Left forelimb (tissue), 1 donor: ENCODE measurements at regions not wholly inside any gene's neighbourhood (a gene's known extent, or its start where the extent isn't known, plus 50 kb on each side); places are given as distances from the start of the nearest gene placed in this dataset.

Experiments
- DNase-seq: peaks from one replicate; pipeline ENCODE4 v3.0.0-alpha.2; 2018; ENCODE audit warnings: low spot score

- DNase-seq = no peak
Observed at GRCh38 chr2:16561676-16562075, 104.0 kb downstream of the CYRIA start.

DNA sequence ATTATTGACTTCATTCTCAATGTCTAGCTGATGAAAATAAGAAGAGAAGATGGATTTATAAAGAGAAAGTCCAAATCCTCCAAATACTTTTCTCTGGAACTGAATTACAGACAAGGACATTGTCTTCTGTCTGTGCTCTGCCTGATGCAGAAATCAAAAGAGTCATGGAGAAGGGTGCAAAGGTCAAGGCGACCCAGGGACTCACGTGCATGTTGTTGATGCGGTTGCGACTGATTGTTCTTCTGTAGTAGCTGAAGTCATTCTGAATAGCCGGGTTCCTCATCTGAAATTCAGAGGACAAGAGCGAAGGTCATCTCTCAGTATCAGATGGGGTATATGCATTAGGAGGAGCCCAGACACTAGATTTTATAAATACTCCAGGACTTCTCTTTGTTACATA is 104.4 kb downstream of the CYRIA start:
- no peak for DNase-seq

DNA sequence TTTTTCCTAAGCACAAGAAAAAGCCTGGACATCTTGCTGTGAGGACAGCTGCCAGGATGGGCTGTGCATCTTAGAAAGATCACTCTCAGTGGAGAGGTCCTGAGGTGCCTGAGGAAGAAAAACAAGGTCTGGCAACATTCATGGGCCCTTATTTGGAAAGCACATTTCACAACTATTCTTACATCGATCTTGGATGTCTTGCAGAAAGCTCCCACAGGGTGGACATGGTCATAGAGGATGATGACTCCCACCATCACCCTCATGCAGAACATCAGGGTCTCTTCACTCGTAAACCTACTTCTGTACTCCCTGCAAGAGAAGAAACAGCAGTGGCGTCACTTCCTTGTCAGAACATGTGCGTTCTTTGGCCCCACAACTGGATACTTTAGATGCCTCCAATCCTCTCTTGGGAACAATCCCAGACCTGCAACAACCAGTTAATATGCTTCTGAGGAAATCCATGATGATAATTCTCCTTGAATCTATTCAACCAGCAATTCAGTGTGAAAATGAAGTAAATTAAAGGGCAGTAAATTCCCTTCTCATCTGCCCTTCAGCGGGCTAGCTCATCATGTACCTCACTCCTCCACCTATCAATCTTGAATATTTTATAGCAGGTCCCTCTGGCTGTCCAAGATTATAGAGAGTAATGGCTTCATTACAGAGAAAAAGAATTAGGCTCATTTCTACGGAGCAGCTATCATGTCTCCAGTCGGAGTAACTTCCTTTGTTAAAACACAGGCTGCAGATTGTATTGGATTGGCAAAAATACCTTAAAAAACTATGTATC is 106.2 kb downstream of the CYRIA start:
- DNase-seq = no peak

DNA sequence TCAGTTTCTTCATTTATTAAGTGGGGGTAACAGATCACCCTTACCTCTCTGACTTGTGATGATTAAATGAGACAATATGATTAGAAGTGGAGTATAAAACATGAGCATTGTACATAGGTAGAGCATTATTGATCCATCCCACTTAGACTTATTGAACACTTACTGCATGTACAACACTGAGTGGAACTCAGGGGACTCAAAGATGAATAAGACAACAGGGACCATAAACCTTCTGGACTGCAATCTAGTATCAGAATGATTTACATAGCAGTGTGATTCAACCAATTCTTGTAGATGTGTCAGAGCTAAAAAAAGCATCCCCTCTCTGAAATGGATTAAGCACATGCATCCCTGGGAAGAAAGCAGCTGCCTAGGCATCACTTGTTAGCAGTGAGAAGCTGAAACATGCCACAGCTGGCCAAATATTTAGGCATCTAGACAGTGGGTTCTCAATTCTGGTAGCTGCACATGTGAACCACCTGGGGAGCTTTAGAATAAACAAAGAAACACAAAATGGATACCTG is 111.5 kb downstream of the CYRIA start:
- no peak for DNase-seq

DNA sequence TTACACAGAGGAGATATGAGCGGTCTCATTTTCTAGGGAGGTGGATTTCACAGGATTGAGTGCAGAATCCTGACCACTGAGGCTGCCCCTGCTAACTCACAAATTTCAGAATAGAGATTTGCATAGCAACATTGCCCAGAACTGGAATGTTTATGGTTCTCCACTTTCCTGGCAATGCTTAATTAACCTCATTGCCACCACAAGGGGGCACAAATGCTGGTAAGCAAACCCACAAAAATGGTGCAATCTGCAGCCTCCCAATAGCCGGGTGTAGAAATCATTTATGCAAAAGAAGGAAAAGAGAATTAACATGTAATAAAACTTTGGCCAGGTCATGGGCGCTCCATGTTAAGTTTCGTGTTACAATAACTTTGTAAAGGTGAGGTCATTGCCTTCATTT is 112.4 kb downstream of the CYRIA start:
- no peak for DNase-seq

- no peak for DNase-seq
Observed at GRCh38 chr2:16552202-16552601, 113.4 kb downstream of the CYRIA start.

DNA sequence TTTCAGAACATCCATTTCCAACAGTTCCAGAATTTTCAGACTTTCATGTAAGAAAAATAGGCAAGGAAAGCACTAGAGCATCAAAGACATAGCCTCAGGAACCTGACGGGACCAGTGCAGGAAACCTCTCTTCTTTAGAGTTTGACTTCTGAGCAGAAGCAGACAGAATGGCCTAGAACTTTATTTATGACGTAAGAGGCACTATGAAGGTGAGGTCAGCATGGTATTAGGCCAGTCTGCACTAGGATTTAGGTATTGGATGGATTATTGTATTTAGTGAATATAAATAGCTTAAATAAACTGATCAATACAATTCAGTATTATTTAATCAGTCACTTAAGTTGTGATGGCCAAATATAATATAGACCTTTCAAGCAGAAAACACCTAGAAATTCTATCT is 117.6 kb downstream of the CYRIA start:
- DNase-seq = no peak

DNA sequence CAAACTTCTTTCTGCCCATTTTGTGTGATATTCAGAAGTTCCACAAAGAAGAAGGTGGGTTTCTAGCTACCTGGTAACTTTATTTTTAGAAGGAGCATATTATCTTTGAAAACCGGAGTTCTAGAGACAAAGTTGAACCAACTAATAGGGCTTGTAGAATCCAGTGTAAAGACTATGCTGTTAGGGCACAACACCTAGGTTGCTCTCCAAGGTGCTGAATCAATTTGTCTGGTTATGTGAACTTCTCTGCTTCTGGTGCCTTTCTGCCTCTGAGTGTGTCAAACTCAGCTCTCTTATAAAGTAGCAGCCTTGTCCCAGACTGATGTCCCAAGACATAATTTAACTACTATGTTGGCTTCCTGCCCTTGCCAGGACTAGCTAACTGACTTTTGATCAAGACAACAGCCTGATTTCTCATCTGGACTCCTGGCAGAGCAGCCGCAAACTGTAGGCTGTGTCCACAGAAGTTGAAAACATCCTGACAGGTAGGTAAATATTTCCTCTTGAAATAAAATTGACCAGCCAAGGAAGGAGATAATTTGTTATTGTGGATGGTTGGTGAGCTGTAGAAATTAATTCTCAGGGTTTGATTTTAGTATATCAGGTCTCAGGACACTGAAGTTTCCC is 119.4 kb downstream of the CYRIA start:
- no peak for DNase-seq

DNA sequence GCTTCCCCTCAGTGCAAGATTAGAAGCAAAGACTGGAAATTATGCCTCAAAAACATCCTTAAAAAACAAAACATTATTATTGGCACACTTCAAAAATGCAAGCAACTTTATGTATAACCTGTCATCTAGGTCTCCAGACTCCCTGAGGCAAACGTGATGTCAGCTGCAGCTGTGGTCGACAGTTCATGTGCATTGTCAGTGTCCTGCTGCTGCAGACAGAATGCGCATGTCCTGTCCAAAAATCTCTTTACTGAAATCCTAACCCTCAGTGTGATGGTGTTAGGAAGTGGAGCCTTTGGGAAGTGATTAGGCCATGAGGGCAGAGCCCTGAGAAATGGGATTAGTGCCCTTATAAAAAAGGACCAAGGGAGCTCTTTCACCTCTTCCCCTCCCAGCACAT is 126.9 kb downstream of the CYRIA start:
- no peak for DNase-seq

DNA sequence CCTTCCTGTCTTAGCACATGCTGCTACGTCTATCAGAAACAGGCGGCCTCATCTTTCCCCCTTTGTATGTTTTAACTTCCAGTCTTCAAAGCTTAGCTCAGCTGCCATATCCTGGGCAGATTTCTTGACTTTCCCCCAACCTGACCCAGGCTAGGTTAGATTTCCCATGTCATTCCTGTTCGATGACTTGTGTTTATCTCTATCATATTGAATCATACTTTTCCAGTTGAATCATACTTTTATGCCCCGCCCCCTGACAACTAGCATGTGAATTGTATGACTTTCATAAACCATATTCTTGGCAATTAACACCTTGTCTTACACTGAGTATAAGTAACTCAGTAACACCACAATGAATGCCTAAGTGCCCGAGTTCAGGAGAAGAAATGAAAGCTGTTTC is 128.3 kb downstream of the CYRIA start:
- no peak for DNase-seq

GRCh38 chr2:16526193-16526592 is 139.4 kb downstream of the CYRIA start:
- no peak for DNase-seq

GRCh38 chr2:16525265-16525887 is 140.3 kb downstream of the CYRIA start:
- DNase-seq = no peak

DNA sequence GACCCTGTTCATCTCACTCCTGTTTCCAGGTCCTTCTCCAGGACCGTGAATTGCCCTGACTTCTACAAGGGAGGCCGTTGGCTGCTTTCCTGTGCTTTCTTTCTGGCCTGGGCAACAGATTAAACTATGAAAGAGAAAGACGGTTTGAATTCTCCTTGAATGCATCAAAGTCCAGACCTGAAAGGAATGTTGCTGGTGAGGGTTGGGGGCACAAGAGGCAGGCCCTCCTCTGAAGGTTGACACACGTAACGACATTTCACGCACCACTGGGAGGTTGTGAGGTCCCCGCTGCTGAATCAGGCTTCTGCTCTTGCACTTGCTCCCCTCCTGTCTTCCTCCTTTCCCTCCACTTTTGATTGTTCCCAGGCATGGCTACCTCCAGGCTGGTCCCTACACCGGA is 141.9 kb downstream of the CYRIA start:
- no peak for DNase-seq

DNA sequence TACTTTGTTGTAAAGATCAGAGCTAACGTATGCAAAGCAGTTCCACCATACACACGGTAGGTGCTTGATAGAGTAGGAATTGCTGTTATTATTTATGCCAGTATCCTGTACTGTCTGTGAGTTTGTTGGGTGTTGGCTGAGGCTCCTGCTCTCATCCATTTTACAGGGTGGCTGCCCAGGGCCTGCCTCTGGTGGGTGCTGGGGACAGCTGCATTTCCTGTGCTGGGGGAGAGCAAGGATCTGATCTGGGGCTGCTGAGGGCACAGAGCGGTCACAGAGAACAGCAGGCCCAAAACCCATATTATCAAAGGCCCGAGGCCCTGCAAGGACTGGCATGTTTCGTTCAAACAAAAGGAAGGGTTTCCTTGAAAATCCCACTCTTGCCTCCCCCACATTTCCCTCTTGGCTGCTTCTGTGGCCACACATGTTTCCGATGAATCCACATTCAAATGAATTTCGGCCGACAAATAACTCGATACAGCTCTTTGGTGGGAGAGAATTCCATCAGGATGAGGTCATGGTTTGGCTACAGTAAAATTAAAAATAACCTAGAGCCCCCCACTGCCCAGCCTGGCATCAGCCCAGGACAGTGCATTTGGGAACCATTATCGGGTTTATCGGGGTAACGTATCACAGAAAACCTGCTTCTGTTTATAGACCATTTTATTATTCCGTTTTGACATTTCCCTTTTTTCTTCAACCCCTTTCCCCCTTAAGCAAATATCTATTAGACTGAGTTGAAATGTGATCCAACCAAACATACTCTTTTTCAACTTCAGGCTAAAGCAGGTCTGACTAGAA is 143.4 kb downstream of the CYRIA start:
- DNase-seq = no peak

GRCh38 chr2:16520891-16521290 is 144.7 kb downstream of the CYRIA start:
- DNase-seq = no peak

GRCh38 chr2:16515696-16516095 is 149.9 kb downstream of the CYRIA start:
- no peak for DNase-seq

DNA sequence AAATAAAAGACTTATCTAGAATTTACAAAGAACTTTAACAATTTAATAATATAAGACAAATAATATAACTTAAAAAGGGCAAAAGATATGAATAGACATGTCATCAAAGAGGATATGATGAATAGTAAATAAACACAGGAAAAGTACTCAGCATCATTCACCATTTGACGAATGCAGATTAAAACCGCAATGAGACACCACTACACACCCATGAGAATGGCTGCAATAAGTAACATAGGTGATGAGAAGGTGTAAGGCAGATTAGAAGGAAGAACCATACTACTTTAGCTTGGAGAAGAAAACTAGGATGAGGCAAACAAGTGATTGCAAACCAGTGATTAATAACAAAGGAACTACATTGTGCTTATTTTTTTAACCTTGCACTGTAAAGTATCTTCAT is 152.0 kb downstream of the CYRIA start:
- DNase-seq = no peak

DNA sequence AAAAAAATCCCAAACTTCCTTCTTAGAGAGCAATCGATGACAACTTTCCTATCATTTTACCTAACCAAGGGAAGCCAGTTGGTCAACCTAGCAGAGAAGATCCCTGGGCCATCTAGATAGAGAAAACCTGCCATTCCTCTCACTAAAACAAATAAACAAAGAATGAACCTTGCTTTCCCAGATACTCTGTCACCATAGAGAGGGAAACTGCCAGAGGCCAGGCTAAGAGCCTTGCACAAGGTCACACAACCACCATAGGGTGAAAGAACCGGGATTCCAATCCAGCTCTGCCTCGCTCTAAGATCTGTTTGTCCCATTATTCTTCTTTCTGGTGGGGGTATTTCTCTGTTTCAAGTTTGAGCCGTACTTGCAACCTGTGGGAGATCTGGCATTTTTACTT is 154.6 kb downstream of the CYRIA start:
- no peak for DNase-seq

DNA sequence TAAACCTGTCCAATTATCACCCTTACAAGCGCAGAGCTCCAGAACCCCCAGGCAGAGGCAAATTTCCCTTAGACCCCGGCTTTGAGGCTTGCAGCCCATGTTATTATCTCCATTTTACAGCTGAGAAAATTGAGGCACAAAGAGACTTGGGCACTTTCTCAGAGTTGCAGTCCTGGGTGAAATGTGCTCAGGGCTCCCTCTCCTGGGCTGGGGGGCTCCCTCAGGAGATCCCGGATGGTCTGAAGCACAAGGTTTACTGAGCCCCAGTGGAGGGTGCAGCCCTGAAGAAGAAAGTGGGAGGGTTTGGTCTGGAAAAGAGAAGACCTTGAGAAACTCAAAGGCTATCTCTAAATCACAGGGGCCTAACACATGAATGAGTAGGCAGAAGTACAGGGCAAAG is 156.6 kb downstream of the CYRIA start:
- no peak for DNase-seq

GRCh38 chr2:16508490-16508851 is 157.2 kb downstream of the CYRIA start:
- DNase-seq = no peak

- no peak for DNase-seq
Observed at GRCh38 chr2:16507655-16508489, 157.8 kb downstream of the CYRIA start.

DNA sequence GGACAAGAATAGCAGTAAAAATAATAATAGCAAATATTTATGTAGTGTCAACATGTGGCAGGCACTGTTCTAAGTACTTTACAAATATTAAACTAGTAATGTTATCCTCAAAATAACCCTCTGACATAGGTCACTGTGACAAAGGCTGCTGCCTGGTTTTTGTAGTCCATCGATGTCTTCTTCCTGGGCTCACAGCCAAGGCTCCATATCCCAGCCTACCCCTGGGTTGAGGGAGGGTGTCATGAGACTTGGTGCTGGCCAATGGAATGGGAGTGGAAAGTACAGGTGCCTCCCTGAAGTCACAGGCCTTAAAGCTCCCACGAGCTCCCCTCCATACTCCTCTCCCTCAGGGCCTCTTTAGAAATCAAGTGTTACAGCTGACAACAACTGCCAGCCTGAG is 159.3 kb downstream of the CYRIA start:
- no peak for DNase-seq
